ENCODE measurements at regions not wholly inside any gene's neighbourhood (a gene's known extent, or its start where the extent isn't known, plus 50 kb on each side); places are given as distances from the start of the nearest gene placed in this dataset.

- Histone ChIP-seq H3K27me3 (no peaks in the 10 kb centered on the region), H3K4me3 (no peak overlapping the region), H3K36me3 (no peaks in the 10 kb centered on the region), H3K9me3 (no peaks in the 10 kb centered on the region), H3K4me1 (no peaks in the 10 kb centered on the region), H3K27ac (no peak overlapping the region)
- no peak for DNase-seq
- intact Hi-C loops (cut with DNase I; ENCODE audit: low total_unique reads): no loop called here
- TF ChIP-seq POLR2A (IDR thresholded peaks at IDR 0.05): no peak
- TF ChIP-seq CTCF (IDR thresholded peaks at IDR 0.05): peak; percentile 29 to 53 (median 38)
Measured at GRCh38 chr18:45275367-45276113, 339.7 kb upstream of the SLC14A2 start.

GRCh38 chr18:45276878-45277277 lies 338.4 kb upstream of the SLC14A2 start:
- Histone ChIP-seq H3K9me3 (no peaks in the 10 kb centered on the region), H3K27ac (no peak overlapping the region), H3K27me3 (no peaks in the 10 kb centered on the region), H3K36me3 (no peaks in the 10 kb centered on the region), H3K4me3 (no peak overlapping the region), H3K4me1 (no peaks in the 10 kb centered on the region)
- intact Hi-C loops (cut with DNase I; ENCODE audit: low total_unique reads): no loop called here
- DNase-seq: no peak
- TF ChIP-seq POLR2A (IDR thresholded peaks at IDR 0.05): no peak
- no peak for TF ChIP-seq CTCF (IDR thresholded peaks at IDR 0.05)

- intact Hi-C loops (cut with DNase I; ENCODE audit: low total_unique reads): no loop called here
- Histone ChIP-seq H3K27ac (no peak overlapping the region), H3K9me3 (no peaks in the 10 kb centered on the region), H3K4me1 (no peaks in the 10 kb centered on the region), H3K27me3 (no peaks in the 10 kb centered on the region), H3K36me3 (no peaks in the 10 kb centered on the region), H3K4me3 (no peak overlapping the region)
- TF ChIP-seq CTCF (IDR thresholded peaks at IDR 0.05) (no peak), POLR2A (IDR thresholded peaks at IDR 0.05) (no peak)
- DNase-seq: no peak
Measured at GRCh38 chr18:45277908-45278307, 337.4 kb upstream of the SLC14A2 start.

- Histone ChIP-seq H3K9me3 (no peaks in the 10 kb centered on the region), H3K27ac (no peak overlapping the region), H3K27me3 (no peaks in the 10 kb centered on the region), H3K4me3 (no peak overlapping the region), H3K36me3 (no peaks in the 10 kb centered on the region), H3K4me1 (no peaks in the 10 kb centered on the region)
- TF ChIP-seq CTCF (IDR thresholded peaks at IDR 0.05) (no peak), POLR2A (IDR thresholded peaks at IDR 0.05) (no peak)
- intact Hi-C loops (cut with DNase I; ENCODE audit: low total_unique reads): no loop called here
- no peak for DNase-seq
Measured at GRCh38 chr18:45280481-45281276, 334.6 kb upstream of the SLC14A2 start.
